Body of pancreas (tissue), 4 donors: ENCODE measurements at regions not wholly inside any gene's neighbourhood (a gene's known extent, or its start where the extent isn't known, plus 50 kb on each side); places are given as distances from the start of the nearest gene placed in this dataset.

Source experiments
- CTCF ChIP-seq, 7 experiments: fragments of 450-650 bp in 4 of 7; fragments of 200-600 bp in 3 of 7; sonication (generic) in 3 of 7; IDR thresholded peaks; one replicate each; pipeline ENCODE4 v1.5.1; 2016 to 2019; ENCODE audit warnings: antibody characterized with exemption in 7 of 7
- POLR2A ChIP-seq, 3 donors: fragments of 450-650 bp; IDR thresholded peaks; one replicate each; pipeline ENCODE4 v1.6.1; 2016; ENCODE audit warnings: antibody characterized with exemption in 3 of 3, mild to moderate bottlenecking in 2 of 3

- TF ChIP-seq CTCF (IDR thresholded peaks at IDR 0.05), result no peak
- no peak for TF ChIP-seq POLR2A (IDR thresholded peaks at IDR 0.05)
These were observed 148.2 kb downstream of the PTPRU start for GRCh38 chr1:29384496-29385015.
